Cerebellar nuclear complex (tissue), 1 donor: ENCODE measurements at regions not wholly inside any gene's neighbourhood (a gene's known extent, or its start where the extent isn't known, plus 50 kb on each side); places are given as distances from the start of the nearest gene placed in this dataset.

Source experiments
- DNase-seq, 2 experiments: peaks; one replicate each; lab custom pipeline; 2025; lab: John Stamatoyannopoulos, UW

DNA sequence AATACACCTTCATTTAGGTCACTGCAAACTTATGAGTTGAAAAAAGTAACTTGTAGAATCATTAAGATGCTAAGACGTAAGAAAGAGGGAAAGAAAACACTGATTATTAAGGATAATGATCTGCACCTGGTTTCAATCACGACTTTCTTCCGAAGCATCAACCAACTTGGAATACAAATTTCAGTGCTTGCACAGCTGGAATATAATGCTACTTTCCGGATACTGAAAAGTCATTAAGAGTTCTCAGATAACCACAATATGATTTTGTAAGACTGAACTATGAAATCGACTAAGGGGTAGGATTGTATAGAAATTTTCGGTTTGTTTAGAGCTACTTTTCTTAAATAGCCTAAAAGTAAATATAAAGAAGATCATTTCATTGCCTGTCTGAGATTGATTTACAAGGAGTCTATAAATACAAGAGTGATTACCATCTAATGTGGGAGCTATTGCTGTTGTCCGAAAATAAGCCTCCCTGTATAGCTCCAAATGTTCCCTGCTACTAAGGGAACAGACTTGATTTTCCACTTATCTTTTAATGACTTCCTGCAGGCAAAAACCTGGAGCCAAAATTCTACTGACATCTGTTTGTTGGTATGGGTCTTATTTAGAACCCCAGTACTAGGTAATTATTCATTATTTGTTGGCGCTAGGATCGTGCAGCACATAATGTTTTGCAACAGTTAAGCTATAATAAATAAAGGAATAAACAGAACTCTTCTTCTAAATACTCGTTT, 673.3 kb downstream of the KCNT2 start:
- DNase-seq: no peak

GRCh38 chr1:195933835-195934234, 674.4 kb downstream of the KCNT2 start:
- no peak for DNase-seq

- no peak for DNase-seq
These were observed 692.4 kb downstream of the KCNT2 start for GRCh38 chr1:195915826-195916225.

DNA sequence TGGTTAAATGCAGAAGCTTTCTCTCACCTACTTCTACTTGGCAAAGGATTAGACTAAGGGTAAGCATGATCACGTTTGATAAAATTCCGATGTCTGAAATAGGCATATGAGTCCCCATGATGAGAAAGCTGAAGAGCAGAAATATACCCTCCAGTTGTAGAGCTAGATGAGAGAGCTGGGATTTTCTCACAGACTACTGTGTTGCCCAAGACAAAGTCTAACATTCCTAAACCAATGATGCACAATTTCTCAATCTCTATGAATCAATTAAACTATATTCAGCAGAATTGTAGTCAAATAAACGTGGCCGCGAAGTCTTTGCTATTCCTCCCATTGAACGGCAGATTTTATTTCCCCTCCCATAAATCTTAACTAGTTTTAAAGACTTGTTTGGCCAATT, 699.2 kb downstream of the KCNT2 start:
- no peak for DNase-seq

- no peak for DNase-seq
These were observed 700.1 kb downstream of the KCNT2 start for GRCh38 chr1:195908121-195908520.

GRCh38 chr1:195903203-195903602, 705.0 kb downstream of the KCNT2 start:
- no peak for DNase-seq

- DNase-seq: no peak
These were observed 705.5 kb downstream of the KCNT2 start for GRCh38 chr1:195902779-195903178.

DNA sequence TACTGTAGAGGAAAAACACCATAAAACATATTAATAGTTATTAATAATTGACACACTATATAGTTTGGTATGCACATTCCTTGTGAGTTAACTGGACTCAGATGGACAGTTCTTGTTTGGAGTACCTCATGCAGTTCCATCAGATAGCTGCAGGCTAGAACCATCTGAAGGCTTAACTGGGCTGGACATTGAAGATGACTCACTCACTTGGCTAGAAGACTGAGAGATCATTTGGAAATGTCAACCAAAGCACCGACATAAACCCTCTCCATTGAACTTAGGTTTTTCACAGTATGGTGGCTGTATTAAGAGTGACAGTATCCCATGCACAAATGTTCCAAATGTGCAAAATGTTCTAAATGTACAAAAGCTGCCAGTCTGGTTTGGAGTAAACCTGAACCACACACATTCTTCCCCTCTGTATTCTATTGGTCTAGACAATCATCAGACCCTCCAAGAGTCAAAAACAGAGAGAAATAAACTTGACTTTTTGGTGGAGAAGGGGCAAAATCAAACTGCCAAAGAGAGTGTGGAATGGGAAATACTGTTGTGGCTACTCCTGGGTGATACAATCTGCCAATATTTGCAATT, 708.4 kb downstream of the KCNT2 start:
- DNase-seq: no peak

GRCh38 chr1:195898924-195899323, 709.3 kb downstream of the KCNT2 start:
- no peak for DNase-seq

DNA sequence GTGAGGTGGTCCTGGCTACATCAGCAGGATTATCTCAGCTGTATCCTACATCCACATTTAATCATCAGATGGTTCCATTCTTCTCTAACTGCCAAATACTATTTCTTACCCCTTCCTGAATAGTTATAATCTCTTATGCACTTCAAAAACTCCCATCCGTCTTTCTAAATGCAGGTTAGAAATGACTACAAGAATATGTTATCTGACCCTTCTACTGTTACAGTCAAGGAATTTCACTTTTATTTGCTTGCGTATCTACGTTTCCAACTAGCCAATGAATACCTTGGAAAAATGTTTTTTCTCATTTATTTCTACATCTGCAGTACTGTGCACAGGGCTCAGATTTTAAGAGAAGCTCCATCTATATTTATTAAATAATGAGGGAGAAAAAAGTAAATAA, 709.9 kb downstream of the KCNT2 start:
- no peak for DNase-seq

DNA sequence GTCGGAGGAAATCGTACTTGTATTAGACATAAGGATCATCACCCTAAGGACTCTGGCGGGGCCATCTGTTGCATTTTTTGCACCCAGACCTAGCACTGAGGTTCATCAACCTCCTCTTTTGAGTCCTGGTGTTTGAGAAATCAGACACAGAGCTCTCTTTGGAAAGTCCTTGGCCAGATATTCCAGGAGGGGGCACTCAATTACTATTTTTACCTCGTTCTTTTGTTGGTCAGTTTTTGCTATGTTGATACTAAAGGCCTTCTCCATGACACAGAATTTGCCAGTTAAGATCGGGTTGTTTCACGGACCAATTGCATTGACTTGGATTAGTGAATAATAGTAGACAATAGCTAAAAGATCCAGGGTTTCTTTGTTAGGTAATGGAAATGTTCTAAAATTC, 711.2 kb downstream of the KCNT2 start:
- DNase-seq: no peak

- no peak for DNase-seq
These were observed 713.8 kb downstream of the KCNT2 start for GRCh38 chr1:195894411-195894810.

GRCh38 chr1:195886000-195886399, 722.2 kb downstream of the KCNT2 start:
- no peak for DNase-seq

DNA sequence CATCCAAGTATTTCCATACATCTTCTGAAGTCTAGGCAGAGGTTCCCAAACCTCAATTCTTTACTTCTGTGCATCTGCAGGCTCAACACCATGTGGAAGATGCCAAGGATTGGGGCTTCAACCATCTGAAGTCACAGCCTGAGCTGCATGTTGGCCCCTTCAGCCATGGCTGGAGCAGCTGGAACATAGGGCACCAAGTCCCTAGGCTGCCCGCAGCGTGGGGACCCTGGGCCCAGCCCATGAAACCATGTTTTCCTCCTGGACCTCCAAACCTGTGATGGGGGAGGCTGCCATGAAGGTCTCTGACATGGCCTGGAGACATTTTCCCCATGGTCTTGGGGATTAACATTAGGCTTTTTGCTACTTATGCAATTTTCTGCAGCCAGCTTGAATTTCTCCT, 729.8 kb downstream of the KCNT2 start:
- no peak for DNase-seq

GRCh38 chr1:195876792-195877191, 731.4 kb downstream of the KCNT2 start:
- no peak for DNase-seq

GRCh38 chr1:195872376-195872775, 735.9 kb downstream of the KCNT2 start:
- no peak for DNase-seq

GRCh38 chr1:195867638-195868037, 740.6 kb downstream of the KCNT2 start:
- DNase-seq: no peak

DNA sequence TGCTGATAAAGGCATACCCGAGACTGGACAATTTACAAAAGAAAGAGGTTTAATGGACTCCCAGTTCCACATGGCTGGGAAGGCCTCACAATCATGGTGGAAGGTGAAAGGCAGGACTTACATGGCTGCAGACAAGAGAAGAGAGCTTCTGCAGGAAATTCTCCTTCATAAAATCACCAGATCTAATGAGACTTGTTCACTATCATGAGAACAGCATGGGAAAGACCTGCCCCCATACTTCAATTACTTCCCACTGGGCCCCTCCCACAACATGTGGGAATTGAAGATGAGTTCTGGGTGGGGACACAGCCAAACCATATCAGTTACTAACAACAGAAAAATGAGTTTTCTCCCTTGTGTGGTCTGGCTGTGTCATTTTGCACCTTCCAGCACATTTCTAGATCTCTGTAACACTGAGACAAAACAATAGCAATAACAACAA, 741.4 kb downstream of the KCNT2 start:
- no peak for DNase-seq

- DNase-seq: no peak
These were observed 742.0 kb downstream of the KCNT2 start for GRCh38 chr1:195866091-195866780.

DNA sequence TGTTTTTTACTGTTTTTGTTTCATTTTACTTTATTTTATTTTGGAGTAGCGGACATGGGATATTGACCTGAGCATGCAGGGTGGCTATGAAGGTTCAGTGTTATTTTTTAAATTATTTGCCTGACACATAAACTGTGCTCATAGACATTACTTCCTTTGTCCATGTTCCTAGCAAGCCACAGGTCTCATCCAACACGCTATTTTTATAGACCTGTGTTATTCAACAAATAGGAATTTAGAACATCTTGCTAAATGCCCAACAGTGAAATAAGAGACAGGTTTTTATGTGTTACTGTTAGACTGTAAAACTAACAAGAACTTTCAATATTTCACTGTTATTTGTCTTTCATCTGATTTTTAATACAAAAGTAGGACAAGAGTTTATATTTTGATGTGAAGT, 756.4 kb downstream of the KCNT2 start:
- no peak for DNase-seq

DNA sequence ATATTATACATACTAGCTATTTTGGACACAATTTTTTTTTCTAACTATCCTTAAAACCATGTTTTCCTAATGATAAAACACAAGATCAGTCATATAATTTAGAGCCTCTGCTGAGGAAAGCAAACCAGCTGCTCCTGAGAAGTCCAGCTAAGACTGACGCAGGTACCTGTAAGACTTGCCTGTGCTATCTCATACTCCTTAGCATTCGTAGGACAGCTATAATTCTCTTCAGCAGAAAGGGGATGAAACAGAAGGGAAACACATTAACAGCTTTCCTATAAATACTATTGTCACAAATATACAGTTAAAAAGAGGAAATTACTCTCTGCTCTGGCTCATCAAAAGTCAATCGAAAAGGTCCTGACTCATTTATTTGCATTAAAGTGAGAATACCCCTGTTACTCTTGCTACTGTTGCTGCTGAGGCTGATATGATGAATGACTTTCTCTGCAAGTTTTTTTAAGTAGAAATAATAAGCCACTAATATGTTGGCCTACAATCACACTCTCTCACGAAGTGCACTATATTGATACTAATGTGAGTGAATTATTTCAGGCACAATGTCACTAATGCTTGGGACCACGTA, 757.1 kb downstream of the KCNT2 start:
- DNase-seq: no peak

DNA sequence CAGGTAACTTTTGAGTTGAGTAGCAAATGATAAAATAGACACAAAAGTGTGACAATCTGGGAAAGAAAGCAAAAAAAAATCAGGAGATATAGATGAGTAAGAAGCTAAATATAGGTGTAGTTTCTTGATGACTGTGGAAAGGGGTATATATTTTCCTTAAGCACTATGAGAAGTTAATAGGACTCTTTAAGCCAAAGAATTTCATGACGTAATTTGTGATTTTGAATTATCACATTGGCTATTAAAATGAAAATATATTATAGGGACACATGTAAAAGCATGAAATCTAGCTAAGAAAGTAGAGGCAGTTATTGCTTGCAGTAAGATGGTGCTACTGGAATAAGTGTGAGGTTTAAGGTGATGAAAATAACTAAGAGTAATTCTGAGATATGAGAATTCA, 759.1 kb downstream of the KCNT2 start:
- no peak for DNase-seq
